NB4 (cell line): ENCODE measurements at regions not wholly inside any gene's neighbourhood (a gene's known extent, or its start where the extent isn't known, plus 50 kb on each side); places are given as distances from the start of the nearest gene placed in this dataset.

Experiments
- POLR2A ChIP-seq: IDR thresholded peaks from 2 replicates; pipeline ENCODE4 v1.6.1; 2011; ENCODE audit warnings: mild to moderate bottlenecking; ENCODE audit not compliant: insufficient read length; ENCODE audit errors: extremely low read depth
- TF ChIP-seq, protein P1 (sequence below): IDR thresholded peaks from one replicate; pipeline ENCODE4 v1.5.1; 2012; ENCODE audit warnings: low read depth, low read length

GRCh38 chr1:119266386-119266785 is 102.2 kb upstream of the HAO2 start:
- TF ChIP-seq POLR2A, result no peak
- TF ChIP-seq, protein P1, sequence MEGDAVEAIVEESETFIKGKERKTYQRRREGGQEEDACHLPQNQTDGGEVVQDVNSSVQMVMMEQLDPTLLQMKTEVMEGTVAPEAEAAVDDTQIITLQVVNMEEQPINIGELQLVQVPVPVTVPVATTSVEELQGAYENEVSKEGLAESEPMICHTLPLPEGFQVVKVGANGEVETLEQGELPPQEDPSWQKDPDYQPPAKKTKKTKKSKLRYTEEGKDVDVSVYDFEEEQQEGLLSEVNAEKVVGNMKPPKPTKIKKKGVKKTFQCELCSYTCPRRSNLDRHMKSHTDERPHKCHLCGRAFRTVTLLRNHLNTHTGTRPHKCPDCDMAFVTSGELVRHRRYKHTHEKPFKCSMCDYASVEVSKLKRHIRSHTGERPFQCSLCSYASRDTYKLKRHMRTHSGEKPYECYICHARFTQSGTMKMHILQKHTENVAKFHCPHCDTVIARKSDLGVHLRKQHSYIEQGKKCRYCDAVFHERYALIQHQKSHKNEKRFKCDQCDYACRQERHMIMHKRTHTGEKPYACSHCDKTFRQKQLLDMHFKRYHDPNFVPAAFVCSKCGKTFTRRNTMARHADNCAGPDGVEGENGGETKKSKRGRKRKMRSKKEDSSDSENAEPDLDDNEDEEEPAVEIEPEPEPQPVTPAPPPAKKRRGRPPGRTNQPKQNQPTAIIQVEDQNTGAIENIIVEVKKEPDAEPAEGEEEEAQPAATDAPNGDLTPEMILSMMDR, result no peak
